ENCODE measurements at regions not wholly inside any gene's neighbourhood (a gene's known extent, or its start where the extent isn't known, plus 50 kb on each side); places are given as distances from the start of the nearest gene placed in this dataset.

- WGBS (ENCODE audit: insufficient coverage): no CpG with 5 or more reads among the region's 2 CpGs
- Mint-ChIP-seq H3K4me3 (no peak overlapping the region), H3K4me1 (peaks cover 18% of the 10 kb centered on the region), H3K27me3 (ENCODE audit: low read depth in 3 of 3) (peaks cover 27 to 28% (median 28%) of the 10 kb centered on the region in 3 donors), H3K36me3 (no peaks in the 10 kb centered on the region), H3K27ac (no peak overlapping the region), H3K9me3 (peaks cover 0 to 2% (median 0%) of the 10 kb centered on the region in 7 donors)
- no peak overlapping the region for H2AFZ ChIP-seq (ENCODE audit: insufficient read depth, low read depth, low read length, poor library complexity, severe bottlenecking)
- intact Hi-C loops (cut with micrococcal nuclease): loop anchor here (10.0 kb wide), 3 partner anchors 861 to 891 kb away; no protein-coding TSS in a partner anchor
- no peaks in the 10 kb centered on the region for H4K20me1 ChIP-seq (ENCODE audit: insufficient read depth, low read length)
- H3K27ac ChIP-seq (ENCODE audit: low read depth in 1 of 2, low read length in 2 of 2): no peak overlapping the region
- no peak overlapping the region for H3K4me2 ChIP-seq (replicated peaks; ENCODE audit: extremely low read depth, low read length, poor library complexity, severe bottlenecking)
- no peak overlapping the region for H3K4me3 ChIP-seq (replicated peaks in 1 of 3; ENCODE audit: low read depth in 2 of 3, low read length in 3 of 3)
- H3K9me3 ChIP-seq (replicated peaks in 1 of 2; ENCODE audit: control insufficient read depth in 1 of 2, insufficient read depth in 1 of 2, low read length in 2 of 2): no peaks in the 10 kb centered on the region
- peaks cover 9 to 10% of the 10 kb centered on the region in 2 donors for H3K4me1 ChIP-seq (ENCODE audit: control insufficient read depth in 1 of 2, insufficient read depth in 2 of 2, low read length in 2 of 2)
- no peak overlapping the region for H3K9ac ChIP-seq (ENCODE audit: insufficient read depth, low read length, poor library complexity, severe bottlenecking)
- no peaks in the 10 kb centered on the region for H3K79me2 ChIP-seq (ENCODE audit: insufficient read depth, low read length)
- no peaks in the 10 kb centered on the region for H3K36me3 ChIP-seq (replicated peaks in 1 of 2; ENCODE audit: control insufficient read depth in 1 of 2, insufficient read depth in 2 of 2, low read length in 2 of 2)
- TF ChIP-seq, protein P1, sequence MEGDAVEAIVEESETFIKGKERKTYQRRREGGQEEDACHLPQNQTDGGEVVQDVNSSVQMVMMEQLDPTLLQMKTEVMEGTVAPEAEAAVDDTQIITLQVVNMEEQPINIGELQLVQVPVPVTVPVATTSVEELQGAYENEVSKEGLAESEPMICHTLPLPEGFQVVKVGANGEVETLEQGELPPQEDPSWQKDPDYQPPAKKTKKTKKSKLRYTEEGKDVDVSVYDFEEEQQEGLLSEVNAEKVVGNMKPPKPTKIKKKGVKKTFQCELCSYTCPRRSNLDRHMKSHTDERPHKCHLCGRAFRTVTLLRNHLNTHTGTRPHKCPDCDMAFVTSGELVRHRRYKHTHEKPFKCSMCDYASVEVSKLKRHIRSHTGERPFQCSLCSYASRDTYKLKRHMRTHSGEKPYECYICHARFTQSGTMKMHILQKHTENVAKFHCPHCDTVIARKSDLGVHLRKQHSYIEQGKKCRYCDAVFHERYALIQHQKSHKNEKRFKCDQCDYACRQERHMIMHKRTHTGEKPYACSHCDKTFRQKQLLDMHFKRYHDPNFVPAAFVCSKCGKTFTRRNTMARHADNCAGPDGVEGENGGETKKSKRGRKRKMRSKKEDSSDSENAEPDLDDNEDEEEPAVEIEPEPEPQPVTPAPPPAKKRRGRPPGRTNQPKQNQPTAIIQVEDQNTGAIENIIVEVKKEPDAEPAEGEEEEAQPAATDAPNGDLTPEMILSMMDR (IDR thresholded peaks at IDR 0.05): no peak
- H3K27me3 ChIP-seq (ENCODE audit: control insufficient read depth in 2 of 2, insufficient read depth in 2 of 2, low read length in 2 of 2): peaks cover 20 to 26% of the 10 kb centered on the region in 2 donors
- no peak for DNase-seq
Observed at GRCh38 chr13:99653526-99653925, 152.3 kb downstream of the TM9SF2 start.

- H3K9ac ChIP-seq (ENCODE audit: insufficient read depth, low read length, poor library complexity, severe bottlenecking): no peak overlapping the region
- no peak overlapping the region for H3K4me3 ChIP-seq (replicated peaks in 1 of 3; ENCODE audit: low read depth in 2 of 3, low read length in 3 of 3)
- H3K36me3 ChIP-seq (replicated peaks in 1 of 2; ENCODE audit: control insufficient read depth in 1 of 2, insufficient read depth in 2 of 2, low read length in 2 of 2): no peaks in the 10 kb centered on the region
- Mint-ChIP-seq H3K9me3 (peaks cover 0 to 2% (median 0%) of the 10 kb centered on the region in 7 donors), H3K4me1 (peaks cover 12% of the 10 kb centered on the region), H3K36me3 (no peaks in the 10 kb centered on the region), H3K4me3 (no peak overlapping the region), H3K27ac (no peak overlapping the region), H3K27me3 (ENCODE audit: low read depth in 3 of 3) (peaks cover 21 to 22% (median 22%) of the 10 kb centered on the region in 3 donors)
- no peak overlapping the region for H3K4me2 ChIP-seq (replicated peaks; ENCODE audit: extremely low read depth, low read length, poor library complexity, severe bottlenecking)
- no peak for DNase-seq
- H3K9me3 ChIP-seq (replicated peaks in 1 of 2; ENCODE audit: control insufficient read depth in 1 of 2, insufficient read depth in 1 of 2, low read length in 2 of 2): no peaks in the 10 kb centered on the region
- TF ChIP-seq, protein P1 (IDR thresholded peaks at IDR 0.05): no peak
- H4K20me1 ChIP-seq (ENCODE audit: insufficient read depth, low read length): no peaks in the 10 kb centered on the region
- peaks cover 16 to 20% of the 10 kb centered on the region in 2 donors for H3K27me3 ChIP-seq (ENCODE audit: control insufficient read depth in 2 of 2, insufficient read depth in 2 of 2, low read length in 2 of 2)
- H3K79me2 ChIP-seq (ENCODE audit: insufficient read depth, low read length): no peaks in the 10 kb centered on the region
- intact Hi-C loops (cut with micrococcal nuclease): loop anchor here (10.0 kb wide), 3 partner anchors 862 to 892 kb away; no protein-coding TSS in a partner anchor
- no peak overlapping the region for H3K27ac ChIP-seq (ENCODE audit: low read depth in 1 of 2, low read length in 2 of 2)
- H2AFZ ChIP-seq (ENCODE audit: insufficient read depth, low read depth, low read length, poor library complexity, severe bottlenecking): no peak overlapping the region
- peaks cover 4% of the 10 kb centered on the region in 2 donors for H3K4me1 ChIP-seq (ENCODE audit: control insufficient read depth in 1 of 2, insufficient read depth in 2 of 2, low read length in 2 of 2)
- WGBS (ENCODE audit: insufficient coverage): 86% methylated on average over 3 of the region's 3 CpGs
Observed at GRCh38 chr13:99652901-99653300, 151.6 kb downstream of the TM9SF2 start.
